ENCODE measurements at regions not wholly inside any gene's neighbourhood (a gene's known extent, or its start where the extent isn't known, plus 50 kb on each side); places are given as distances from the start of the nearest gene placed in this dataset.

DNA sequence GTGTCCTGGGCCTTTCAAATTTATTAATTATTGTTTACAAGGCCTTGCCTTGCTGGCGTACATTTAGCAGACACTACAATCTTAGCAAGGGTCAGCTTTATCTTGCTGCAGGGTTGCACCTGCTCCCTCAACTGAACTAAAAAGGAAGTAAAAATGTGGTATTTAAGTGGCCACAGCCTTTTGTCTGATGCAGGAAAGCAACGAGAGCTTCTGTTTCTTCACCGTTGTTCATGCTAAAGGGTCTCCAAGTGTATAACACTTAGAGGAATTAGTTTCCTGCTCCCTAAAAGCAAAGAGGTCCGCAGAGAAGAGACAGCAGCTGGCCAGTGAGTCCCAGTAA, 62.8 kb upstream of the EGLN3 start:
- Histone ChIP-seq H3K36me3 (ENCODE audit: control insufficient read depth, insufficient read depth, low read length) (no peaks in the 10 kb centered on the region), H3K4me3 (ENCODE audit: low read depth, low read length) (no peak overlapping the region), H3K9ac (ENCODE audit: low read length) (no peak overlapping the region), H3K27ac (ENCODE audit: low read depth, low read length) (no peak overlapping the region), H3K4me1 (ENCODE audit: control insufficient read depth, insufficient read depth, low read length) (peaks cover 12% of the 10 kb centered on the region; the same call in 1 of the 2 replicates), H3K27me3 (ENCODE audit: control insufficient read depth, insufficient read depth, low read length) (no peaks in the 10 kb centered on the region), H3K9me3 (ENCODE audit: control insufficient read depth, insufficient read depth, low read depth, low read length) (no peaks in the 10 kb centered on the region)

DNA sequence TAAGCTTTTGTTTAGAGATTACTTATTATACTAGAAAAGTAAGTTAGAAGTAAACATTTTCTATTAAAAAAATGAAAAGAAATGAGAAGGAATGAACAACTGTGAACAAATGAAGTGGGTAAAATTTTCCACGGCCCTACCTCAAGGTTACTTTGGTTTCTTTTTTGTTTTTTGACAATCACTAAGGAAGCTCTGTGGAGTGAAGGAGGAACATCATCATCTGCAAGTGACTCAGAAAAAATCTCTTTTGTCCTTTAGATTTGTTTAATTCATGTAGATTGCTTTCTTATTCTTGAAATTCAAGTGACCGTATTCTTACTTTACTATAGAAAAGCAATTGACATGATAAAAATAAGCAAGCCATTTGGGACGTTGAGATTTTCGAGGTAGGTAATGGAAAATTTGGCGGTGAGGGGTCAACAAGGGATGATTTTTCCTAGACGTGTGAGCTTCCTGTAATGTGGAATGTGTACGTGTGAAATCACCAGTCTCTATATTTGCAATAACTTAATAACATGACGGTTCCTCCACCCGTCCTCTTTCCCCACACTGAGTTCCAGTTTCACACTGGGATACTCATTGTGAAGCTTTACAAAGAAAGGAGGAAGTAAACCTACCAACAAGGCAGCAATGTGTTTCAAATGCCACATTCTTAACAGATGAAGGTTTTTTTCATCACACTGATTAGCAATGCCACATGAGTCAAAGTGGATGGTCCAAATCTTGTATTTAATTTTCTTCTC, 62.3 kb upstream of the EGLN3 start:
- H3K36me3 ChIP-seq (ENCODE audit: control insufficient read depth, insufficient read depth, low read length): no peaks in the 10 kb centered on the region
- H3K9me3 ChIP-seq (ENCODE audit: control insufficient read depth, insufficient read depth, low read depth, low read length): no peaks in the 10 kb centered on the region
- H3K4me1 ChIP-seq (ENCODE audit: control insufficient read depth, insufficient read depth, low read length): peaks cover 12% of the 10 kb centered on the region; the same call in 1 of the 2 replicates
- H3K27ac ChIP-seq (ENCODE audit: low read depth, low read length): no peak overlapping the region
- H3K4me3 ChIP-seq (ENCODE audit: low read depth, low read length): no peak overlapping the region
- no peaks in the 10 kb centered on the region for H3K27me3 ChIP-seq (ENCODE audit: control insufficient read depth, insufficient read depth, low read length)
- H3K9ac ChIP-seq (ENCODE audit: low read length): no peak overlapping the region

GRCh38 chr14:34012369-34012768, 61.5 kb upstream of the EGLN3 start:
- Histone ChIP-seq H3K36me3 (ENCODE audit: control insufficient read depth, insufficient read depth, low read length) (no peaks in the 10 kb centered on the region), H3K27me3 (ENCODE audit: control insufficient read depth, insufficient read depth, low read length) (no peaks in the 10 kb centered on the region), H3K9me3 (ENCODE audit: control insufficient read depth, insufficient read depth, low read depth, low read length) (no peaks in the 10 kb centered on the region), H3K4me3 (ENCODE audit: low read depth, low read length) (no peak overlapping the region), H3K4me1 (ENCODE audit: control insufficient read depth, insufficient read depth, low read length) (peaks cover 12% of the 10 kb centered on the region; the same call in 1 of the 2 replicates), H3K27ac (ENCODE audit: low read depth, low read length) (no peak overlapping the region), H3K9ac (ENCODE audit: low read length) (no peak overlapping the region)

DNA sequence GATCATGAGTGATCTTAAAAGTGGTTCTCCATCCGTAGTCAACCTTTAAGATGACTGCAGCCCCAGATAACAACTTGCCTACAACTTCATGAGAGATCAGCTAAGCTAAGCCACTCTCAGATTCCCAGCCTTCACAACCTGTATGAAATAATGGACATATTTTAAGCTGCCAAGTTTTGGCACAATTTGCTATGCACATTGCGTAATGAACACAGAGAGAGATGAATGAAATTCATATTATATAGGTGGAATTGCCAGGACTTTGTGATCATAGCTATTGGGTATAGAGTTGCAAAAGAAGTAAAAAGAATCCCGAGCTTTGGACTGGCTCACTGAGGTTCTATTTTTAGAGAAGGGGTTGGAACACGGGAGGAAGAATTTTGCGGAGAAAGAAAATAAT, 59.1 kb upstream of the EGLN3 start:
- Histone ChIP-seq H3K27ac (ENCODE audit: low read depth, low read length) (no peak overlapping the region), H3K9me3 (ENCODE audit: control insufficient read depth, insufficient read depth, low read depth, low read length) (no peaks in the 10 kb centered on the region), H3K4me1 (ENCODE audit: control insufficient read depth, insufficient read depth, low read length) (peaks cover 12% of the 10 kb centered on the region; the same call in 1 of the 2 replicates), H3K9ac (ENCODE audit: low read length) (no peak overlapping the region), H3K4me3 (ENCODE audit: low read depth, low read length) (no peak overlapping the region), H3K36me3 (ENCODE audit: control insufficient read depth, insufficient read depth, low read length) (no peaks in the 10 kb centered on the region), H3K27me3 (ENCODE audit: control insufficient read depth, insufficient read depth, low read length) (no peaks in the 10 kb centered on the region)

DNA sequence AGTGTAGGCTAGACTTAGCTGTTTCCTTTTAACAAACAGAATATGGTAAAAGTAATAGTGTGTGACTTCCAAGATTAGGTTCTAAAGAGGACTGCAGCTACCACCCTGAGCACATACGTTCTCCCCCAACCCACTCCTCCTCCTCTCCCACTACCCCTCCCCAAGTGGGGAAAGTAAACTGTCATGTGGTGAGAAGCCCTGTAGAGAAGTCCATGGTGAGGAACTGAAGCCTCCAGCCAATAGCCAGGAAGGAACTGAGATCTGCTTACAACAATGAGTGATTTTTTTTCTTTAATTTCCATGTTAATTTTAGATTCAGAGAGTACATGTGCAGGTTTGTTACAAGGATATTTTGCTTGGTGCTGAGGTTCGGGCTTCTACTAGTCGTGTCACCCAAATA, 57.0 kb upstream of the EGLN3 start:
- H3K4me1 ChIP-seq (ENCODE audit: control insufficient read depth, insufficient read depth, low read length): peaks cover under 1% of the 10 kb centered on the region; the same call in 1 of the 2 replicates
- no peak overlapping the region for H3K9ac ChIP-seq (ENCODE audit: low read length)
- H3K27ac ChIP-seq (ENCODE audit: low read depth, low read length): no peak overlapping the region
- no peaks in the 10 kb centered on the region for H3K27me3 ChIP-seq (ENCODE audit: control insufficient read depth, insufficient read depth, low read length)
- H3K36me3 ChIP-seq (ENCODE audit: control insufficient read depth, insufficient read depth, low read length): no peaks in the 10 kb centered on the region
- H3K9me3 ChIP-seq (ENCODE audit: control insufficient read depth, insufficient read depth, low read depth, low read length): no peaks in the 10 kb centered on the region
- no peak overlapping the region for H3K4me3 ChIP-seq (ENCODE audit: low read depth, low read length)

- Histone ChIP-seq H3K27ac (ENCODE audit: low read depth, low read length) (no peak overlapping the region), H3K4me3 (ENCODE audit: low read depth, low read length) (no peak overlapping the region), H3K4me1 (ENCODE audit: control insufficient read depth, insufficient read depth, low read length) (no peaks in the 10 kb centered on the region), H3K27me3 (ENCODE audit: control insufficient read depth, insufficient read depth, low read length) (no peaks in the 10 kb centered on the region), H3K36me3 (ENCODE audit: control insufficient read depth, insufficient read depth, low read length) (no peaks in the 10 kb centered on the region), H3K9ac (ENCODE audit: low read length) (no peak overlapping the region), H3K9me3 (ENCODE audit: control insufficient read depth, insufficient read depth, low read depth, low read length) (no peaks in the 10 kb centered on the region)
These were observed 55.0 kb upstream of the EGLN3 start for GRCh38 chr14:34005901-34006300.

- H3K27me3 ChIP-seq (ENCODE audit: control insufficient read depth, insufficient read depth, low read length): no peaks in the 10 kb centered on the region
- no peaks in the 10 kb centered on the region for H3K4me1 ChIP-seq (ENCODE audit: control insufficient read depth, insufficient read depth, low read length)
- H3K9me3 ChIP-seq (ENCODE audit: control insufficient read depth, insufficient read depth, low read depth, low read length): no peaks in the 10 kb centered on the region
- H3K27ac ChIP-seq (ENCODE audit: low read depth, low read length): no peak overlapping the region
- no peak overlapping the region for H3K9ac ChIP-seq (ENCODE audit: low read length)
- H3K36me3 ChIP-seq (ENCODE audit: control insufficient read depth, insufficient read depth, low read length): no peaks in the 10 kb centered on the region
- no peak overlapping the region for H3K4me3 ChIP-seq (ENCODE audit: low read depth, low read length)
These were observed 54.0 kb upstream of the EGLN3 start for GRCh38 chr14:34004881-34005280.

GRCh38 chr14:34003691-34004090, 52.8 kb upstream of the EGLN3 start:
- no peaks in the 10 kb centered on the region for H3K4me1 ChIP-seq (ENCODE audit: control insufficient read depth, insufficient read depth, low read length)
- H3K36me3 ChIP-seq (ENCODE audit: control insufficient read depth, insufficient read depth, low read length): no peaks in the 10 kb centered on the region
- H3K27me3 ChIP-seq (ENCODE audit: control insufficient read depth, insufficient read depth, low read length): no peaks in the 10 kb centered on the region
- H3K4me3 ChIP-seq (ENCODE audit: low read depth, low read length): no peak overlapping the region
- H3K9ac ChIP-seq (ENCODE audit: low read length): no peak overlapping the region
- H3K9me3 ChIP-seq (ENCODE audit: control insufficient read depth, insufficient read depth, low read depth, low read length): no peaks in the 10 kb centered on the region
- no peak overlapping the region for H3K27ac ChIP-seq (ENCODE audit: low read depth, low read length)

- H3K27ac ChIP-seq (ENCODE audit: low read depth, low read length): no peak overlapping the region
- H3K36me3 ChIP-seq (ENCODE audit: control insufficient read depth, insufficient read depth, low read length): no peaks in the 10 kb centered on the region
- H3K9me3 ChIP-seq (ENCODE audit: control insufficient read depth, insufficient read depth, low read depth, low read length): no peaks in the 10 kb centered on the region
- no peak overlapping the region for H3K4me3 ChIP-seq (ENCODE audit: low read depth, low read length)
- no peak overlapping the region for H3K9ac ChIP-seq (ENCODE audit: low read length)
- no peaks in the 10 kb centered on the region for H3K27me3 ChIP-seq (ENCODE audit: control insufficient read depth, insufficient read depth, low read length)
- no peaks in the 10 kb centered on the region for H3K4me1 ChIP-seq (ENCODE audit: control insufficient read depth, insufficient read depth, low read length)
These were observed 52.3 kb upstream of the EGLN3 start for GRCh38 chr14:34003082-34003668.
